OCI-LY1 (cell line): ENCODE measurements at regions not wholly inside any gene's neighbourhood (a gene's known extent, or its start where the extent isn't known, plus 50 kb on each side); places are given as distances from the start of the nearest gene placed in this dataset.

Experiments used
- H2AFZ ChIP-seq: fragments of 200-600 bp; sonication (generic), shearing (Covaris generic); 2 replicates; pipeline ENCODE4 v1.6.0; 2014; ENCODE audit warnings: antibody characterized with exemption, mild to moderate bottlenecking, low read length
- H3F3A ChIP-seq: fragments of 200-600 bp; sonication (generic), shearing (Covaris generic); 2 replicates; pipeline ENCODE4 v1.6.0; 2014; ENCODE audit warnings: mild to moderate bottlenecking, antibody characterized with exemption, low read length, moderate library complexity; ENCODE audit not compliant: insufficient read depth
- H3K27ac ChIP-seq: fragments of 200-600 bp; sonication (generic); 2 replicates; pipeline ENCODE4 v1.5.1; 2014; ENCODE audit warnings: low read length, mixed run types, mild to moderate bottlenecking, low read depth; ENCODE audit not compliant: poor library complexity, severe bottlenecking
- H3K27me3 ChIP-seq: fragments of 200-600 bp; sonication (generic); 2 replicates; pipeline ENCODE4 v1.6.0; 2014; ENCODE audit warnings: antibody characterized with exemption, mild to moderate bottlenecking, low read length, moderate library complexity; ENCODE audit not compliant: insufficient read depth
- H3K36me3 ChIP-seq: fragments of 200-600 bp; sonication (generic); 2 replicates; pipeline ENCODE4 v1.6.1; 2014; ENCODE audit warnings: mild to moderate bottlenecking, antibody characterized with exemption, low read length, moderate library complexity, mixed read lengths; ENCODE audit not compliant: insufficient read depth
- H3K4me1 ChIP-seq: fragments of 200-600 bp; sonication (generic); 2 replicates; pipeline ENCODE4 v1.5.1; 2014; ENCODE audit warnings: mild to moderate bottlenecking, low read length, moderate library complexity; ENCODE audit not compliant: insufficient read depth, severe bottlenecking
- H3K4me2 ChIP-seq: fragments of 200-600 bp; sonication (generic), shearing (Covaris generic); 2 replicates; pipeline ENCODE4 v1.6.1; 2014; ENCODE audit warnings: low read length
- H3K4me3 ChIP-seq: fragments of 200-600 bp; sonication (generic); 2 replicates; pipeline ENCODE4 v1.5.1; 2014; ENCODE audit warnings: low read length, low read depth, mild to moderate bottlenecking, mixed read lengths; ENCODE audit not compliant: poor library complexity, severe bottlenecking
- H3K79me2 ChIP-seq: fragments of 200-600 bp; shearing (Covaris generic); 2 replicates; pipeline ENCODE4 v1.6.1; 2016; ENCODE audit warnings: mixed run types, low read length, mixed read lengths; ENCODE audit not compliant: insufficient read depth
- H3K9ac ChIP-seq: fragments of 200-600 bp; sonication (generic), shearing (Covaris generic); 2 replicates; pipeline ENCODE4 v1.6.1; 2014; ENCODE audit warnings: mild to moderate bottlenecking, low read length, mixed read lengths
- H3K9me2 ChIP-seq: fragments of 200-600 bp; sonication (generic), shearing (Covaris generic); 2 replicates; pipeline ENCODE4 v1.6.1; 2014; ENCODE audit warnings: low read depth, mild to moderate bottlenecking, low read length, mixed read lengths
- H3K9me3 ChIP-seq: fragments of 200-600 bp; shearing (Covaris generic); 2 replicates; pipeline ENCODE4 v1.6.1; 2014; ENCODE audit warnings: low read length, mixed read lengths
- H4K20me1 ChIP-seq: fragments of 200-600 bp; sonication (generic), shearing (Covaris generic); 2 replicates; pipeline ENCODE4 v1.6.0; 2016; ENCODE audit warnings: mild to moderate bottlenecking, low read length; ENCODE audit not compliant: insufficient read depth
- CTCF ChIP-seq: fragments of 200-600 bp; sonication (generic), shearing (Covaris generic); IDR thresholded peaks from 2 replicates; pipeline ENCODE4 v1.5.1; 2017; ENCODE audit warnings: mild to moderate bottlenecking, antibody characterized with exemption, low read length, moderate library complexity, mixed read lengths
- EZH2 ChIP-seq: fragments of 200-600 bp; sonication (generic), shearing (Covaris generic); IDR thresholded peaks from 2 replicates; pipeline ENCODE4 v1.8.0; 2017; ENCODE audit warnings: borderline replicate concordance, mixed run types, mild to moderate bottlenecking, antibody characterized with exemption, low read length, moderate library complexity, mixed read lengths

- no peaks in the 10 kb centered on the region for H3K36me3 ChIP-seq
- H4K20me1 ChIP-seq = no peaks in the 10 kb centered on the region
- H3K9ac ChIP-seq = no peak overlapping the region
- H3K4me2 ChIP-seq = no peak overlapping the region
- no peaks in the 10 kb centered on the region for H3F3A ChIP-seq
- no peak overlapping the region for H3K4me3 ChIP-seq
- no peaks in the 10 kb centered on the region for H3K9me3 ChIP-seq
- H2AFZ ChIP-seq = no peak overlapping the region
- no peaks in the 10 kb centered on the region for H3K4me1 ChIP-seq
- H3K9me2 ChIP-seq = no peaks in the 10 kb centered on the region
- H3K27ac ChIP-seq = no peak overlapping the region
- H3K27me3 ChIP-seq = no peaks in the 10 kb centered on the region
- no peaks in the 10 kb centered on the region for H3K79me2 ChIP-seq
- TF ChIP-seq CTCF = no peak
- no peak for TF ChIP-seq EZH2
These were observed 237.7 kb upstream of the TMEM72 start for GRCh38 chr10:44673245-44673983.

GRCh38 chr10:44674536-44675386 lies 236.4 kb upstream of the TMEM72 start:
- no peak overlapping the region for H3K9ac ChIP-seq
- no peak overlapping the region for H3K27ac ChIP-seq
- H3K9me2 ChIP-seq = no peaks in the 10 kb centered on the region
- no peaks in the 10 kb centered on the region for H3K79me2 ChIP-seq
- H3K4me3 ChIP-seq = no peak overlapping the region
- no peaks in the 10 kb centered on the region for H3K4me1 ChIP-seq
- H3K27me3 ChIP-seq = no peaks in the 10 kb centered on the region; the same call in 1 of the 2 replicates
- no peaks in the 10 kb centered on the region for H3F3A ChIP-seq
- H3K9me3 ChIP-seq = no peaks in the 10 kb centered on the region
- H2AFZ ChIP-seq = no peak overlapping the region
- H3K36me3 ChIP-seq = no peaks in the 10 kb centered on the region
- no peaks in the 10 kb centered on the region for H4K20me1 ChIP-seq
- TF ChIP-seq EZH2 (no peak), CTCF (no peak)
- H3K4me2 ChIP-seq = no peak overlapping the region

- Histone ChIP-seq H3K9me2 (no peaks in the 10 kb centered on the region), H2AFZ (no peak overlapping the region), H3K27ac (no peak overlapping the region), H3K36me3 (no peaks in the 10 kb centered on the region), H3K4me1 (no peaks in the 10 kb centered on the region), H3K9ac (no peak overlapping the region), H3K79me2 (no peaks in the 10 kb centered on the region), H3K4me2 (no peak overlapping the region), H3K27me3 (no peaks in the 10 kb centered on the region; the same call in 1 of the 2 replicates), H3F3A (no peaks in the 10 kb centered on the region), H3K4me3 (no peak overlapping the region), H4K20me1 (no peaks in the 10 kb centered on the region), H3K9me3 (no peaks in the 10 kb centered on the region)
- no peak for TF ChIP-seq EZH2
- no peak for TF ChIP-seq CTCF
These were observed 235.7 kb upstream of the TMEM72 start for GRCh38 chr10:44675387-44675874.
